Lower lobe of right lung (tissue), 2 donors: ENCODE measurements at regions not wholly inside any gene's neighbourhood (a gene's known extent, or its start where the extent isn't known, plus 50 kb on each side); places are given as distances from the start of the nearest gene placed in this dataset.

Experiments
- ATAC-seq, 2 donors: fragments of 200-7000 bp; cut with Tn5 transposase; one replicate each; pipeline ENCODE4 v1.9.1; 2020 to 2022; ENCODE audit warnings: mild to moderate bottlenecking in 2 of 2, moderate library complexity in 2 of 2
- DNase-seq: peaks from one replicate; pipeline ENCODE4 v3.0.0-alpha.2; 2020
- H3K27ac ChIP-seq: fragments of 200-600 bp; one replicate; pipeline ENCODE4 v1.8.0; 2022
- H3K27me3 ChIP-seq: fragments of 200-600 bp; one replicate; pipeline ENCODE4 v1.8.0; 2022; ENCODE audit warnings: low read depth
- H3K36me3 ChIP-seq: fragments of 200-600 bp; one replicate; pipeline ENCODE4 v1.8.0; 2022; ENCODE audit warnings: mild to moderate bottlenecking
- H3K4me1 ChIP-seq: fragments of 200-600 bp; one replicate; pipeline ENCODE4 v1.8.0; 2022
- H3K4me3 ChIP-seq: fragments of 200-600 bp; one replicate; pipeline ENCODE4 v1.8.0; 2022; ENCODE audit warnings: mild to moderate bottlenecking
- H3K9me3 ChIP-seq: fragments of 200-600 bp; one replicate; pipeline ENCODE4 v1.8.0; 2022
- intact Hi-C: fragments of 100-400 bp; cut with DNase I; formaldehyde crosslinking; loops from one replicate; pipeline ENCODE4 v1.11.0; 2022
- TF ChIP-seq, protein P1 (sequence below): fragments of 200-600 bp; IDR thresholded peaks from one replicate; pipeline ENCODE4 v1.8.0; 2022; ENCODE audit warnings: antibody characterized with exemption, mild to moderate bottlenecking
- donor health status: DM: no; HTN: yes; CAD: no; lungs with severe emphysema.

DNA sequence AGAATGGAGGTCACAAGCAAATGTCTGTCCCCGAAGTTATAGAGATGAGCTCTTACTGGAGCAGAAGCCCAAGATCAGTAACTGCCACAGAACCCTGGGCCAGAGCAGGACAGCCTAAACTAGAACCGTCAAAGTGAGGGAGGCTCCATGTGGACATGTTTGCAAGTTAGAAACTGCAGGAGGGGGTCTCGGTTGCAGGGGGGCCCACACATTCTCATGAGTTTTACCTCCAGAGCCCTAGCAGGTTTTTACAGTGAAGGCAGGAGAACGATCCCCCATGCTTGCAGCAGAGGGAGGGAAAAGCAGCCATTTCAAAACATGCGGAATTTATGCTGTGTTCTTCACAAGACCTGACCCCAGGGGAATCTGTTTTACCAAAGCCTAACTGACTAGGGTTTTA, 133.5 kb upstream of the B3GAT1 start:
- Histone ChIP-seq H3K4me3 (no peak overlapping the region), H3K9me3 (no peaks in the 10 kb centered on the region), H3K27me3 (no peaks in the 10 kb centered on the region), H3K4me1 (no peaks in the 10 kb centered on the region), H3K27ac (no peak overlapping the region), H3K36me3 (no peaks in the 10 kb centered on the region)
- TF ChIP-seq, protein P1, sequence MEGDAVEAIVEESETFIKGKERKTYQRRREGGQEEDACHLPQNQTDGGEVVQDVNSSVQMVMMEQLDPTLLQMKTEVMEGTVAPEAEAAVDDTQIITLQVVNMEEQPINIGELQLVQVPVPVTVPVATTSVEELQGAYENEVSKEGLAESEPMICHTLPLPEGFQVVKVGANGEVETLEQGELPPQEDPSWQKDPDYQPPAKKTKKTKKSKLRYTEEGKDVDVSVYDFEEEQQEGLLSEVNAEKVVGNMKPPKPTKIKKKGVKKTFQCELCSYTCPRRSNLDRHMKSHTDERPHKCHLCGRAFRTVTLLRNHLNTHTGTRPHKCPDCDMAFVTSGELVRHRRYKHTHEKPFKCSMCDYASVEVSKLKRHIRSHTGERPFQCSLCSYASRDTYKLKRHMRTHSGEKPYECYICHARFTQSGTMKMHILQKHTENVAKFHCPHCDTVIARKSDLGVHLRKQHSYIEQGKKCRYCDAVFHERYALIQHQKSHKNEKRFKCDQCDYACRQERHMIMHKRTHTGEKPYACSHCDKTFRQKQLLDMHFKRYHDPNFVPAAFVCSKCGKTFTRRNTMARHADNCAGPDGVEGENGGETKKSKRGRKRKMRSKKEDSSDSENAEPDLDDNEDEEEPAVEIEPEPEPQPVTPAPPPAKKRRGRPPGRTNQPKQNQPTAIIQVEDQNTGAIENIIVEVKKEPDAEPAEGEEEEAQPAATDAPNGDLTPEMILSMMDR, result no peak
- intact Hi-C loops, result no loop called here
- DNase-seq (no peak), ATAC-seq (no peak)

- ATAC-seq (no peak), DNase-seq (no peak)
- intact Hi-C loops, result no loop called here
- Histone ChIP-seq H3K4me3 (no peak overlapping the region), H3K27me3 (no peaks in the 10 kb centered on the region), H3K9me3 (no peaks in the 10 kb centered on the region), H3K36me3 (no peaks in the 10 kb centered on the region), H3K27ac (no peak overlapping the region), H3K4me1 (no peaks in the 10 kb centered on the region)
- TF ChIP-seq, protein P1, result no peak
Measured at GRCh38 chr11:134544095-134544815, 132.2 kb upstream of the B3GAT1 start.

DNA sequence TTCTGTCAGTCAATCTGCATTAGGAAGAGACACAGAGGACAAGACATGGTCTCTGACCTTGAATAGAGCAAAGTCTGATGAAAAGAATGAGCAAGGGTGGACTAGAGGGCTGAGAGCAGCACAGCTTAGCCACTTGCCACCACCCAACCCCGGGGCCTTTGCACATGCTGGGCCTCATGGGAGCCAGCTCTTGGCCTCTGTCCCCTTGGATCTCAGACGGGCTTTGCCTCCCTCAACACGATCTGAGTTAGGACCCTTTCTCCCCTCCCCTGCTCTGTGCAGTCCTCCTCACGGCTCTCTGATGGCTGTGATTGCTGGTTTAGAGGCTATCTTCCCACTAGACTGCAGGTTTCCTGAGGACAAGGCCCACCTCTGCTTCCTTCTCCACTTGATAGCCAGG, 131.6 kb upstream of the B3GAT1 start:
- intact Hi-C loops, result no loop called here
- DNase-seq, result no peak

GRCh38 chr11:134543241-134543640, 131.2 kb upstream of the B3GAT1 start:
- ATAC-seq, result no peak
- TF ChIP-seq, protein P1, result no peak
- no peaks in the 10 kb centered on the region for H3K9me3 ChIP-seq

More for the DNA sequence above, 131.6 kb upstream of the B3GAT1 start:
- H3K27me3 ChIP-seq, result no peaks in the 10 kb centered on the region
- H3K4me3 ChIP-seq, result no peak overlapping the region
- H3K9me3 ChIP-seq, result no peaks in the 10 kb centered on the region
- H3K36me3 ChIP-seq, result no peaks in the 10 kb centered on the region
- ATAC-seq, result no peak
- H3K27ac ChIP-seq, result no peak overlapping the region
- no peaks in the 10 kb centered on the region for H3K4me1 ChIP-seq
- TF ChIP-seq, protein P1, result no peak

GRCh38 chr11:134542401-134543165, 130.5 kb upstream of the B3GAT1 start:
- H3K36me3 ChIP-seq, result no peaks in the 10 kb centered on the region
- H3K4me1 ChIP-seq, result no peaks in the 10 kb centered on the region
- H3K27ac ChIP-seq, result no peak overlapping the region
- no peak for DNase-seq
- no peaks in the 10 kb centered on the region for H3K27me3 ChIP-seq
- H3K9me3 ChIP-seq, result no peaks in the 10 kb centered on the region
- peak in 1 of 2 donors; percentile 69 for ATAC-seq
- H3K4me3 ChIP-seq, result no peak overlapping the region
- TF ChIP-seq, protein P1, result no peak
- intact Hi-C loops, result no loop called here

More at GRCh38 chr11:134543241-134543640, 131.2 kb upstream of the B3GAT1 start:
- intact Hi-C loops, result no loop called here
- no peak for DNase-seq
- H3K4me1 ChIP-seq, result no peaks in the 10 kb centered on the region
- no peak overlapping the region for H3K4me3 ChIP-seq
- no peaks in the 10 kb centered on the region for H3K36me3 ChIP-seq
- no peak overlapping the region for H3K27ac ChIP-seq
- no peaks in the 10 kb centered on the region for H3K27me3 ChIP-seq
